Retinal pigment epithelial cell (primary cell): ENCODE measurements at regions not wholly inside any gene's neighbourhood (a gene's known extent, or its start where the extent isn't known, plus 50 kb on each side); places are given as distances from the start of the nearest gene placed in this dataset.

Experiments used
- DNase-seq: peaks from one replicate; pipeline ENCODE4 v3.0.0-alpha.2; 2010; ENCODE audit warnings: low read depth
- H3K4me3 ChIP-seq: 2 replicates; pipeline ENCODE4 v1.5.1; 2011; ENCODE audit warnings: mild to moderate bottlenecking, low read length, control low read depth, moderate library complexity
- CTCF ChIP-seq: conservative IDR thresholded peaks from 2 replicates; pipeline ENCODE4 v1.5.1; 2011; ENCODE audit warnings: low read depth, low read length, control low read depth, inconsistent platforms

GRCh38 chr9:79362100-79363081, 209.4 kb upstream of the TLE4 start:
- TF ChIP-seq CTCF, result no peak
- H3K4me3 ChIP-seq, result no peak overlapping the region
- no peak for DNase-seq

- no peak overlapping the region for H3K4me3 ChIP-seq
- DNase-seq, result no peak
- TF ChIP-seq CTCF, result no peak
Measured at GRCh38 chr9:79369676-79370075, 202.1 kb upstream of the TLE4 start.

- DNase-seq, result no peak
- no peak overlapping the region for H3K4me3 ChIP-seq
- TF ChIP-seq CTCF, result no peak
Measured at GRCh38 chr9:79371301-79371700, 200.5 kb upstream of the TLE4 start.

- DNase-seq, result no peak
- H3K4me3 ChIP-seq, result no peak overlapping the region
- TF ChIP-seq CTCF, result no peak
Measured at GRCh38 chr9:79371948-79372555, 199.7 kb upstream of the TLE4 start.

GRCh38 chr9:79377339-79377855, 194.4 kb upstream of the TLE4 start:
- no peak for DNase-seq
- TF ChIP-seq CTCF, result no peak
- H3K4me3 ChIP-seq, result no peak overlapping the region

GRCh38 chr9:79378107-79378506, 193.7 kb upstream of the TLE4 start:
- no peak for DNase-seq
- no peak for TF ChIP-seq CTCF

More at GRCh38 chr9:79378107-79378506, 193.7 kb upstream of the TLE4 start:
- H3K4me3 ChIP-seq, result no peak overlapping the region
